ENCODE measurements at regions not wholly inside any gene's neighbourhood (a gene's known extent, or its start where the extent isn't known, plus 50 kb on each side); places are given as distances from the start of the nearest gene placed in this dataset.

- H3K4me3 ChIP-seq = no peak overlapping the region
- no peaks in the 10 kb centered on the region for H3K9me2 ChIP-seq (ENCODE audit: insufficient read depth)
- no peaks in the 10 kb centered on the region for H3K79me2 ChIP-seq (ENCODE audit: insufficient read depth)
- no peak overlapping the region for H3K4me2 ChIP-seq (ENCODE audit: unreplicated experiment)
- H3F3A ChIP-seq (ENCODE audit: insufficient read depth) = no peaks in the 10 kb centered on the region
- in situ Hi-C loops (cut with MboI) = no loop called here
- H3K9ac ChIP-seq = no peak overlapping the region
- DNase-seq = no peak
- 0 out of 2 replicates have a peak, but pooled peaks cover 4% of the 10 kb centered on the region for H3K27me3 ChIP-seq (replicated peaks; ENCODE audit: insufficient read depth)
- no peaks in the 10 kb centered on the region for H3K36me3 ChIP-seq (ENCODE audit: low read depth)
- H2AFZ ChIP-seq = no peak overlapping the region
- no peaks in the 10 kb centered on the region for H3K4me1 ChIP-seq (ENCODE audit: insufficient read depth)
- H3K27ac ChIP-seq = no peak overlapping the region
- TF ChIP-seq EZH2 (IDR thresholded peaks at IDR 0.05; ENCODE audit: insufficient read depth, poor library complexity, severe bottlenecking) (no peak), EZH2phosphoT487 (IDR thresholded peaks at IDR 0.05; ENCODE audit: insufficient read depth, low read depth) (no peak)
- WGBS, 2 experiments (ENCODE audit: low coverage in 1 of 2, low lambda C conversion rate in 2 of 2, missing lambda C conversion rate in 2 of 2) = 24 to 31% methylated on average over 5 of the region's 5 CpGs
- no peaks in the 10 kb centered on the region for H3K9me3 ChIP-seq (ENCODE audit: low read depth)
- no peaks in the 10 kb centered on the region for H4K20me1 ChIP-seq (ENCODE audit: insufficient read depth)
These were observed 80.2 kb downstream of the CHST1 start for GRCh38 chr11:45585205-45585604.

- H3K79me2 ChIP-seq (ENCODE audit: insufficient read depth) = no peaks in the 10 kb centered on the region
- H2AFZ ChIP-seq = no peak overlapping the region
- H3K27ac ChIP-seq = no peak overlapping the region
- WGBS, 2 experiments (ENCODE audit: low coverage in 1 of 2, low lambda C conversion rate in 2 of 2, missing lambda C conversion rate in 2 of 2) = 39 to 40% methylated on average over 15 of the region's 15 CpGs
- H3K4me1 ChIP-seq (ENCODE audit: insufficient read depth) = no peaks in the 10 kb centered on the region
- no peak overlapping the region for H3K4me2 ChIP-seq (ENCODE audit: unreplicated experiment)
- H3K9me2 ChIP-seq (ENCODE audit: insufficient read depth) = no peaks in the 10 kb centered on the region
- DNase-seq = no peak
- no peaks in the 10 kb centered on the region for H3F3A ChIP-seq (ENCODE audit: insufficient read depth)
- in situ Hi-C loops (cut with MboI) = no loop called here
- H3K36me3 ChIP-seq (ENCODE audit: low read depth) = no peaks in the 10 kb centered on the region
- H4K20me1 ChIP-seq (ENCODE audit: insufficient read depth) = no peaks in the 10 kb centered on the region
- peaks cover 4% of the 10 kb centered on the region; the same call in 1 of the 2 replicates for H3K27me3 ChIP-seq (replicated peaks; ENCODE audit: insufficient read depth)
- no peak for TF ChIP-seq EZH2 (IDR thresholded peaks at IDR 0.05; ENCODE audit: insufficient read depth, poor library complexity, severe bottlenecking)
- TF ChIP-seq EZH2phosphoT487 (IDR thresholded peaks at IDR 0.05; ENCODE audit: insufficient read depth, low read depth) = no peak
- H3K9ac ChIP-seq = no peak overlapping the region
- no peaks in the 10 kb centered on the region for H3K9me3 ChIP-seq (ENCODE audit: low read depth)
- no peak overlapping the region for H3K4me3 ChIP-seq
These were observed 81.3 kb downstream of the CHST1 start for GRCh38 chr11:45583981-45584566.

DNA sequence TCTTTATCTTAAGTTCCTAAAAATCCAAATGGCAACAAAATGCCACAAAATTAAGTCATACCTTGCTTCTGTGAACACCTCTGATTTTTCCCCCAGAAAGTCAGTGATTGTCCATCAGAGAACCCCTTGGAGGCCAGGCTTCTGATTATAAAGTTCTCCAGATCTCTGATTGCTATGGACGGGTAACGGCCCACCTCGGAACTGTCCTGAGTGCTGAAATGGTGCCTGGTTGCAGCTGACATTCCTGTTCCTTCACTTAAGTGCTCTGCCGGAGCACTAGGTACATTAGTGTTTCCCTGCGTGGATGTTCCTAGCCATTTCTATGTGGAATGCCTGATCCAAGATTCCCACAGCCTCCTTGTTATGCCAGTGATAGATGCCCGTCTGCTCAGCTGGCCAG is 85.0 kb downstream of the CHST1 start:
- Histone ChIP-seq H2AFZ (no peak overlapping the region), H3K4me1 (ENCODE audit: insufficient read depth) (no peaks in the 10 kb centered on the region), H3K9ac (no peak overlapping the region), H3F3A (ENCODE audit: insufficient read depth) (no peaks in the 10 kb centered on the region), H3K9me2 (ENCODE audit: insufficient read depth) (no peaks in the 10 kb centered on the region), H3K79me2 (ENCODE audit: insufficient read depth) (no peaks in the 10 kb centered on the region), H3K27me3 (replicated peaks; ENCODE audit: insufficient read depth) (peaks cover under 1% of the 10 kb centered on the region; the same call in 1 of the 2 replicates), H3K9me3 (ENCODE audit: low read depth) (no peaks in the 10 kb centered on the region), H3K4me3 (no peak overlapping the region), H3K27ac (no peak overlapping the region), H3K4me2 (ENCODE audit: unreplicated experiment) (no peak overlapping the region), H3K36me3 (ENCODE audit: low read depth) (no peaks in the 10 kb centered on the region), H4K20me1 (ENCODE audit: insufficient read depth) (no peaks in the 10 kb centered on the region)
- DNase-seq = peak; percentile 50
- in situ Hi-C loops (cut with MboI) = no loop called here
- TF ChIP-seq EZH2phosphoT487 (IDR thresholded peaks at IDR 0.05; ENCODE audit: insufficient read depth, low read depth) (no peak), EZH2 (IDR thresholded peaks at IDR 0.05; ENCODE audit: insufficient read depth, poor library complexity, severe bottlenecking) (no peak)
- WGBS, 2 experiments (ENCODE audit: low coverage in 1 of 2, low lambda C conversion rate in 2 of 2, missing lambda C conversion rate in 2 of 2) = 6% methylated on average over 6 of the region's 6 CpGs

DNA sequence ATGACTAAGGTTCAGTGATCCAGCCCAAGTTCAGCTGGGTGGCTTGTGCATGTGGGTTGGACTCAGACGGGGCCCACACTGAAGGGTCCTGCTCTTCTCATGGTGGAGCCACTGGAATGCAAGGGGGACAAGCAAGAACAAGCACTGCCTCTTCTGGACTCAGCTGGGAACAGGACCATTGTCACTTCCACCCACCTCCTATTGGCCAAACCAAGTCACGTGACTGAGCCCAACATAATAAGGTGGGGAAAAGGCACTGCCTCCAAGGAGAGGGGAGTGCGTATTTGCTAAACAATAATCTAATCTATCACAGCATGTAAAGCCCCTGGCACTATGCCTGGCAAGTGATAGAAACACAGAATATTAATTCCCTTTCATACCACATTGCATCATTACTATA is 87.1 kb downstream of the CHST1 start:
- H3K4me2 ChIP-seq (ENCODE audit: unreplicated experiment) = no peak overlapping the region
- in situ Hi-C loops (cut with MboI) = no loop called here
- no peaks in the 10 kb centered on the region for H3K9me2 ChIP-seq (ENCODE audit: insufficient read depth)
- H3K27me3 ChIP-seq (replicated peaks; ENCODE audit: insufficient read depth) = peaks cover 9% of the 10 kb centered on the region; the same call in 1 of the 2 replicates
- no peak overlapping the region for H2AFZ ChIP-seq
- H3K4me3 ChIP-seq = no peak overlapping the region
- TF ChIP-seq EZH2 (IDR thresholded peaks at IDR 0.05; ENCODE audit: insufficient read depth, poor library complexity, severe bottlenecking) (no peak), EZH2phosphoT487 (IDR thresholded peaks at IDR 0.05; ENCODE audit: insufficient read depth, low read depth) (no peak)
- no peaks in the 10 kb centered on the region for H3K79me2 ChIP-seq (ENCODE audit: insufficient read depth)
- H3F3A ChIP-seq (ENCODE audit: insufficient read depth) = no peaks in the 10 kb centered on the region
- no peaks in the 10 kb centered on the region for H3K4me1 ChIP-seq (ENCODE audit: insufficient read depth)
- no peak overlapping the region for H3K9ac ChIP-seq
- H3K36me3 ChIP-seq (ENCODE audit: low read depth) = no peaks in the 10 kb centered on the region
- no peak for DNase-seq
- no peaks in the 10 kb centered on the region for H4K20me1 ChIP-seq (ENCODE audit: insufficient read depth)
- H3K9me3 ChIP-seq (ENCODE audit: low read depth) = no peaks in the 10 kb centered on the region
- WGBS, 2 experiments (ENCODE audit: low coverage in 1 of 2, low lambda C conversion rate in 2 of 2, missing lambda C conversion rate in 2 of 2) = 39 to 42% methylated on average over 3 of the region's 3 CpGs
- H3K27ac ChIP-seq = no peak overlapping the region

Measured in GM23248 (cell line).